IPS-NIHi11 (cell line): ENCODE measurements at regions not wholly inside any gene's neighbourhood (a gene's known extent, or its start where the extent isn't known, plus 50 kb on each side); places are given as distances from the start of the nearest gene placed in this dataset.
"Not testable (repeated sequence)": the region's sequence is repeated elsewhere in the genome, so short reads cannot be mapped to it uniquely, and the experiment has no call there.

Source experiments
- DNase-seq: peaks from one replicate; pipeline ENCODE4 v3.0.0; 2012; ENCODE audit warnings: mixed read lengths, low spot score

- peak; percentile 55 for DNase-seq
Measured at GRCh38 chr1:31510853-31511789, 65.2 kb upstream of the TINAGL1 start.

- DNase-seq = no peak
Measured at GRCh38 chr1:31511848-31512615, 64.3 kb upstream of the TINAGL1 start.

GRCh38 chr1:31514117-31514516, 62.2 kb upstream of the TINAGL1 start:
- no peak for DNase-seq

- DNase-seq = no peak
Measured at GRCh38 chr1:31515056-31515775, 61.1 kb upstream of the TINAGL1 start.

GRCh38 chr1:31515936-31516335, 60.4 kb upstream of the TINAGL1 start:
- DNase-seq = no peak

- DNase-seq = no peak
Measured at GRCh38 chr1:31517301-31517700, 59.0 kb upstream of the TINAGL1 start.

GRCh38 chr1:31517986-31518385, 58.3 kb upstream of the TINAGL1 start:
- DNase-seq = not testable (repeated sequence)

GRCh38 chr1:31521761-31522555, 54.4 kb upstream of the TINAGL1 start:
- DNase-seq = no peak

GRCh38 chr1:31522556-31522845, 53.8 kb upstream of the TINAGL1 start:
- DNase-seq = no peak

- no peak for DNase-seq
Measured at GRCh38 chr1:31523012-31523411, 53.3 kb upstream of the TINAGL1 start.

- no peak for DNase-seq
Measured at GRCh38 chr1:31523769-31524168, 52.5 kb upstream of the TINAGL1 start.

- DNase-seq = no peak
Measured at GRCh38 chr1:31524186-31524901, 52.0 kb upstream of the TINAGL1 start.
